Tibial nerve (tissue), 4 donors: ENCODE measurements at regions not wholly inside any gene's neighbourhood (a gene's known extent, or its start where the extent isn't known, plus 50 kb on each side); places are given as distances from the start of the nearest gene placed in this dataset.

Experiments
- DNase-seq, 2 donors: peaks; one replicate each; pipeline ENCODE4 v3.0.0-alpha.2; 2019; ENCODE audit warnings: low spot score in 2 of 2
- H3K27ac ChIP-seq, 4 donors: fragments of 200-600 bp; sonication (generic) in 3 of 4; one replicate each; pipeline ENCODE4 v1.5.1; 2017 to 2019; ENCODE audit warnings: mild to moderate bottlenecking in 1 of 4
- H3K27me3 ChIP-seq, 2 donors: fragments of 200-600 bp; sonication (generic) in 1 of 2; one replicate each; pipeline versions ENCODE4 v1.5.1 to v1.6.0; 2017 to 2019
- H3K36me3 ChIP-seq, 3 donors: fragments of 200-600 bp; sonication (generic); one replicate each; pipeline ENCODE4 v1.5.1; 2018 to 2019
- H3K4me1 ChIP-seq, 4 donors: fragments of 200-600 bp; sonication (generic) in 3 of 4; one replicate each; pipeline ENCODE4 v1.5.1; 2017 to 2019
- H3K4me3 ChIP-seq, 4 donors: fragments of 200-600 bp; sonication (generic) in 3 of 4; one replicate each; pipeline ENCODE4 v1.5.1; 2017 to 2019; ENCODE audit warnings: mild to moderate bottlenecking in 1 of 4, moderate library complexity in 1 of 4
- H3K9me3 ChIP-seq, 4 donors: fragments of 200-600 bp; sonication (generic) in 3 of 4; one replicate each; pipeline ENCODE4 v1.5.1; 2017 to 2019
- CTCF ChIP-seq, 5 experiments: fragments of 200-600 bp in 3 of 5; fragments of 450-650 bp in 2 of 5; sonication (generic) in 3 of 5; IDR thresholded peaks; one replicate each; pipeline ENCODE4 v1.5.1; 2016 to 2019; ENCODE audit warnings: antibody characterized with exemption in 5 of 5, mild to moderate bottlenecking in 3 of 5, moderate library complexity in 2 of 5
- EP300 ChIP-seq, 2 donors: sonication (generic); formaldehyde crosslinking; IDR thresholded peaks; one replicate each; pipeline ENCODE4 v1.6.1; 2017; ENCODE audit warnings: antibody characterized with exemption in 2 of 2, mild to moderate bottlenecking in 1 of 2
- POLR2A ChIP-seq, 2 donors: fragments of 450-650 bp; IDR thresholded peaks; one replicate each; pipeline ENCODE4 v1.6.1; 2017; ENCODE audit warnings: antibody characterized with exemption in 2 of 2, mild to moderate bottlenecking in 2 of 2, moderate library complexity in 2 of 2
- WGBS, 2 donors: methylation state at CpG; one replicate each; pipeline ENCODE4 v1.1.5; 2018; 5-methylcytosine and 5-hydroxymethylcytosine counted together

GRCh38 chr13:50631041-50631440 is 212.5 kb downstream of the DLEU7 start:
- Histone ChIP-seq H3K27ac (peak overlapping the region in 1 of 4 donors; percentile 1), H3K9me3 (no peaks in the 10 kb centered on the region), H3K4me1 (peaks cover 0 to 20% (median 5%) of the 10 kb centered on the region in 4 donors), H3K4me3 (no peak overlapping the region), H3K36me3 (no peaks in the 10 kb centered on the region), H3K27me3 (no peaks in the 10 kb centered on the region)
- no peak for DNase-seq
- TF ChIP-seq EP300 (IDR thresholded peaks at IDR 0.05), result no peak
- TF ChIP-seq CTCF (IDR thresholded peaks at IDR 0.05), result no peak
- TF ChIP-seq POLR2A (IDR thresholded peaks at IDR 0.05), result no peak
- WGBS, 2 donors, result 56 to 63% methylated on average over 3 of the region's 3 CpGs

GRCh38 chr13:50634339-50634738 is 209.2 kb downstream of the DLEU7 start:
- no peaks in the 10 kb centered on the region for H3K27me3 ChIP-seq
- H3K9me3 ChIP-seq, result no peaks in the 10 kb centered on the region
- DNase-seq, result no peak
- 89 to 100% methylated on average over 3 of the region's 3 CpGs for WGBS, 2 donors
- no peak overlapping the region for H3K27ac ChIP-seq
- H3K4me1 ChIP-seq, result peaks cover 0 to 24% (median 6%) of the 10 kb centered on the region in 4 donors
- no peak overlapping the region for H3K4me3 ChIP-seq
- no peak for TF ChIP-seq CTCF (IDR thresholded peaks at IDR 0.05)
- no peak for TF ChIP-seq EP300 (IDR thresholded peaks at IDR 0.05)
- TF ChIP-seq POLR2A (IDR thresholded peaks at IDR 0.05), result no peak
- H3K36me3 ChIP-seq, result no peaks in the 10 kb centered on the region

- peaks cover 0 to 13% (median 4%) of the 10 kb centered on the region in 4 donors for H3K4me1 ChIP-seq
- DNase-seq, result peak in 1 of 2 donors; percentile 59
- peak overlapping the region in 2 of 4 donors; percentile 60 to 75 for H3K27ac ChIP-seq
- TF ChIP-seq EP300 (IDR thresholded peaks at IDR 0.05) (peak; percentile 84 to 88), CTCF (IDR thresholded peaks at IDR 0.05) (no peak), POLR2A (IDR thresholded peaks at IDR 0.05) (no peak)
- no peak overlapping the region for H3K4me3 ChIP-seq
- no peaks in the 10 kb centered on the region for H3K36me3 ChIP-seq
- H3K9me3 ChIP-seq, result no peaks in the 10 kb centered on the region
- WGBS, 2 donors, result 37 to 45% methylated on average over 3 of the region's 3 CpGs
- no peaks in the 10 kb centered on the region for H3K27me3 ChIP-seq
These were observed 208.0 kb downstream of the DLEU7 start for GRCh38 chr13:50635504-50635903.

GRCh38 chr13:50636007-50636704 is 207.3 kb downstream of the DLEU7 start:
- Histone ChIP-seq H3K4me1 (peaks cover 0 to 8% (median 3%) of the 10 kb centered on the region in 4 donors), H3K36me3 (no peaks in the 10 kb centered on the region), H3K9me3 (no peaks in the 10 kb centered on the region), H3K27ac (peak overlapping the region in 3 of 4 donors; percentile 38 to 75 (median 60)), H3K27me3 (no peaks in the 10 kb centered on the region), H3K4me3 (no peak overlapping the region)
- DNase-seq, result no peak
- TF ChIP-seq POLR2A (IDR thresholded peaks at IDR 0.05) (no peak), CTCF (IDR thresholded peaks at IDR 0.05) (no peak), EP300 (IDR thresholded peaks at IDR 0.05) (no peak)
- 82 to 86% methylated on average over 7 of the region's 7 CpGs for WGBS, 2 donors

- Histone ChIP-seq H3K27me3 (no peaks in the 10 kb centered on the region), H3K4me3 (no peak overlapping the region), H3K27ac (no peak overlapping the region), H3K9me3 (no peaks in the 10 kb centered on the region), H3K36me3 (no peaks in the 10 kb centered on the region), H3K4me1 (no peaks in the 10 kb centered on the region)
- no peak for DNase-seq
- no peak for TF ChIP-seq POLR2A (IDR thresholded peaks at IDR 0.05)
- no peak for TF ChIP-seq EP300 (IDR thresholded peaks at IDR 0.05)
- TF ChIP-seq CTCF (IDR thresholded peaks at IDR 0.05), result no peak
- WGBS, 2 donors, result 89 to 94% methylated on average over 5 of the region's 5 CpGs
These were observed 200.4 kb downstream of the DLEU7 start for GRCh38 chr13:50643060-50643459.
